GM12878 (cell line): ENCODE measurements at regions not wholly inside any gene's neighbourhood (a gene's known extent, or its start where the extent isn't known, plus 50 kb on each side); places are given as distances from the start of the nearest gene placed in this dataset.

Source experiments
- ATAC-seq: fragments of 200-7000 bp; cut with Tn5 transposase; 3 replicates; pipeline ENCODE4 v1.9.1; 2020; ENCODE audit warnings: mild to moderate bottlenecking, moderate library complexity
- BruUV-seq: library from RNA; stranded (reverse); fragments of 400-500 nt; replicated peaks from 2 replicates; lab custom pipeline; 2021; lab: Mats Ljungman, UMichigan
- CTCF ChIA-PET: fragments of 300-600 bp; sonication (Branson Sonifier 250); formaldehyde crosslinking; extraction: SDS; loops from one replicate; lab custom pipeline; 2021; ENCODE audit warnings: inconsistent platforms; lab: Yijun Ruan, JAX
- POLR2A ChIA-PET: fragments of 350-600 bp; formaldehyde crosslinking; extraction: SDS; loops from one replicate; lab custom pipeline; 2021; ENCODE audit warnings: inconsistent platforms; lab: Charles Lee
- RAD21 ChIA-PET: fragments of 300-600 bp; sonication (Branson Sonifier 250); formaldehyde crosslinking; loops from one replicate; lab custom pipeline; 2023; ENCODE audit warnings: antibody characterized with exemption; ENCODE audit not compliant: unreplicated experiment; lab: Charles Lee
- SMC1A ChIA-PET: fragments of 300-600 bp; sonication (Branson Sonifier 250); formaldehyde crosslinking; loops from one replicate; lab custom pipeline; 2023; ENCODE audit not compliant: unreplicated experiment, uncharacterized antibody; lab: Charles Lee
- DNase-seq: peaks from one replicate; pipeline ENCODE4 v3.0.0-alpha.2; 2011; ENCODE audit warnings: low read depth, low spot score
- FAIRE-seq: peaks from 3 replicates; lab custom pipeline; 2011; peaks lifted over from hg19 to GRCh38; lab: Jason Lieb, UNC
- H2AFZ ChIP-seq: 2 replicates; pipeline ENCODE4 v1.6.0; 2011; ENCODE audit warnings: low read depth, low read length, control low read depth; ENCODE audit not compliant: control insufficient read depth
- H3K27ac ChIP-seq: 2 replicates; pipeline ENCODE4 v1.5.1; 2011; ENCODE audit warnings: control low read depth; ENCODE audit not compliant: control insufficient read depth, insufficient read depth
- H3K27me3 ChIP-seq, 2 experiments: replicated peaks in 1 of 2; 2 replicates each; pipeline versions ENCODE4 v1.6.0 to v1.6.1; 2011; ENCODE audit warnings: low read length in 1 of 2; ENCODE audit not compliant: control insufficient read depth in 2 of 2, insufficient read depth in 2 of 2
- H3K36me3 ChIP-seq, 2 experiments: 2 replicates each; pipeline ENCODE4 v1.5.1; 2011; ENCODE audit warnings: low read length in 1 of 2; ENCODE audit not compliant: control insufficient read depth in 2 of 2, insufficient read depth in 2 of 2
- H3K4me1 ChIP-seq: 2 replicates; pipeline ENCODE4 v1.6.1; 2011; ENCODE audit warnings: mild to moderate bottlenecking, low read length, moderate library complexity, mixed read lengths; ENCODE audit not compliant: control insufficient read depth, insufficient read depth
- H3K4me2 ChIP-seq: 2 replicates; pipeline ENCODE4 v1.6.0; 2011; ENCODE audit warnings: control low read depth; ENCODE audit not compliant: control insufficient read depth, insufficient read depth
- H3K4me3 ChIP-seq: fragments of 200-600 bp; sonication (generic); 2 replicates; pipeline ENCODE4 v1.5.1; 2016
- H3K79me2 ChIP-seq: 2 replicates; pipeline ENCODE4 v1.6.0; 2011; ENCODE audit warnings: low read length; ENCODE audit not compliant: control insufficient read depth, insufficient read depth
- H3K9ac ChIP-seq: 2 replicates; pipeline ENCODE4 v1.8.0; 2011; ENCODE audit warnings: low read length, control low read depth, mixed read lengths; ENCODE audit not compliant: control insufficient read depth, insufficient read depth
- H3K9me3 ChIP-seq: replicated peaks from 3 replicates; pipeline ENCODE4 v1.5.1; 2011; ENCODE audit warnings: mild to moderate bottlenecking, low read length; ENCODE audit not compliant: control insufficient read depth, insufficient read depth
- H4K20me1 ChIP-seq: 2 replicates; pipeline ENCODE4 v1.6.0; 2011; ENCODE audit not compliant: control insufficient read depth, insufficient read depth
- CBX5 ChIP-seq: sonication (generic); IDR thresholded peaks from 2 replicates; pipeline ENCODE4 v1.6.1; 2016; ENCODE audit warnings: low read depth, moderate library complexity, mild to moderate bottlenecking, inconsistent platforms
- CEBPB ChIP-seq, 2 experiments: fragments of 150-350 bp in 1 of 2; IDR thresholded peaks; 2 replicates each; pipeline ENCODE4 v1.6.1; 2012 to 2014; ENCODE audit warnings: low read depth in 2 of 2, low read length in 2 of 2, borderline replicate concordance in 1 of 2, inconsistent platforms in 1 of 2
- CEBPZ ChIP-seq: fragments of 150-350 bp; IDR thresholded peaks from 2 replicates; pipeline ENCODE4 v1.6.1; 2016; ENCODE audit warnings: low read depth, low read length
- EP300 ChIP-seq, 2 experiments: fragments of 150-350 bp in 1 of 2; IDR thresholded peaks; 2 replicates each; pipeline ENCODE4 v1.6.1; 2011 to 2012; ENCODE audit warnings: low read depth in 2 of 2, low read length in 2 of 2, borderline replicate concordance in 1 of 2, improper control_type of control experiment in 1 of 2, inconsistent platforms in 1 of 2; ENCODE audit not compliant: control insufficient read depth in 1 of 2
- FOS ChIP-seq: IDR thresholded peaks from 3 replicates; pipeline ENCODE4 v1.6.1; 2011; ENCODE audit warnings: borderline replicate concordance; ENCODE audit not compliant: insufficient read length; ENCODE audit errors: extremely low read depth
- FOXK2 ChIP-seq: fragments of 450-650 bp; IDR thresholded peaks from 2 replicates; pipeline ENCODE4 v1.6.1; 2017; ENCODE audit warnings: mild to moderate bottlenecking, moderate library complexity
- HDGF ChIP-seq: fragments of 450-650 bp; IDR thresholded peaks from 2 replicates; pipeline ENCODE4 v1.6.1; 2016; ENCODE audit warnings: antibody characterized with exemption
- IRF4 ChIP-seq: IDR thresholded peaks from 2 replicates; pipeline ENCODE4 v1.6.1; 2011; ENCODE audit warnings: low read depth, low read length
- JUNB ChIP-seq: IDR thresholded peaks from 2 replicates; pipeline ENCODE4 v1.6.1; 2016; ENCODE audit warnings: antibody characterized with exemption, mild to moderate bottlenecking
- KDM1A ChIP-seq: fragments of 200-600 bp; sonication (generic); IDR thresholded peaks from 2 replicates; pipeline ENCODE4 v1.6.1; 2016; ENCODE audit warnings: borderline replicate concordance
- MYC ChIP-seq: IDR thresholded peaks from 2 replicates; pipeline ENCODE4 v1.6.1; 2011; ENCODE audit warnings: mild to moderate bottlenecking, low read length, moderate library complexity, inconsistent platforms; ENCODE audit not compliant: insufficient read depth, insufficient replicate concordance, insufficient read length, severe bottlenecking
- NFIC ChIP-seq: IDR thresholded peaks from 2 replicates; pipeline ENCODE4 v1.6.1; 2012; ENCODE audit warnings: low read depth, mild to moderate bottlenecking, inconsistent platforms, low read length, moderate library complexity
- RELB ChIP-seq: fragments of 450-650 bp; IDR thresholded peaks from 2 replicates; pipeline ENCODE4 v1.6.1; 2017; ENCODE audit warnings: low read depth, mild to moderate bottlenecking, moderate library complexity
- TCF12 ChIP-seq: IDR thresholded peaks from 2 replicates; pipeline ENCODE4 v1.6.1; 2011; ENCODE audit warnings: low read depth, mild to moderate bottlenecking, low read length
- TCF7 ChIP-seq: IDR thresholded peaks from 2 replicates; pipeline ENCODE4 v1.6.1; 2014; ENCODE audit warnings: antibody characterized with exemption, borderline replicate concordance
- ZNF24 ChIP-seq: fragments of 450-650 bp; IDR thresholded peaks from 2 replicates; pipeline ENCODE4 v1.6.1; 2017; ENCODE audit warnings: antibody characterized with exemption, mild to moderate bottlenecking
- ZZZ3 ChIP-seq: IDR thresholded peaks from 2 replicates; pipeline ENCODE4 v1.6.1; 2011; ENCODE audit warnings: low read depth; ENCODE audit not compliant: control insufficient read depth, insufficient read length
- in situ Hi-C: fragments of 300-500 bp; cut with MboI; formaldehyde crosslinking; loops from 9 replicates; pipeline ENCODE4 v1.14.3; 2018; ENCODE audit warnings: mixed read lengths
- intact Hi-C: fragments of 100-400 bp; cut with micrococcal nuclease; formaldehyde crosslinking; loops from one replicate; pipeline ENCODE4 v1.14.2; 2022; ENCODE audit not compliant: unreplicated experiment
- TF ChIP-seq, protein P1 (sequence below): IDR thresholded peaks from 2 replicates; pipeline ENCODE4 v1.6.1; 2011; ENCODE audit warnings: low read depth, mild to moderate bottlenecking, low read length, moderate library complexity, borderline replicate concordance; ENCODE audit errors: extremely low read depth

DNA sequence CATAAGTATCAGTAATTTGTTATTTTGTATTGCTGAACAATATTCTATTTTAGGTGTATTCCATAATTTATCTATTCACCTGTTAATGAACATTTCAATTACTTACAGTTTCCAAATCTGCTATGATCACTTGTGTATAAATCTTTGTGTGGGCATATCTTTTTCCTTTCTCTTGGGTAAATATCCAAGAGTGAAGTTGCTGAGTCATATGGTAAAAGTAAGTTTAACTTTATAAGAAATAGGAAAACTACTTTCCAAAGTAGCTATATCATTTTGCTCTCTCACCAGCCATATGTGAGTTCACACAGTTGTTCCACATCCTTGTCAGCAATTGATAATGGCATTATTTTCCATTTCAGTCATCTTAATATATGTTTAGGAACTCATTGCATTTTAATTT is 66.6 kb upstream of the KITLG start:
- no peaks in the 10 kb centered on the region for H3K4me1 ChIP-seq
- in situ Hi-C loops: no loop called here
- H4K20me1 ChIP-seq: no peaks in the 10 kb centered on the region
- no peak for TF ChIP-seq FOS
- no peak for TF ChIP-seq RELB
- TF ChIP-seq CEBPZ: no peak
- no peak for TF ChIP-seq TCF12
- no peak for TF ChIP-seq CEBPB (IDR thresholded peaks at IDR 0.05; ENCODE audit: borderline replicate concordance in 1 of 2, low read depth in 2 of 2, low read length in 2 of 2)
- no peak for TF ChIP-seq TCF7
- no peak for TF ChIP-seq FOXK2
- TF ChIP-seq IRF4: no peak
- TF ChIP-seq, protein P1, sequence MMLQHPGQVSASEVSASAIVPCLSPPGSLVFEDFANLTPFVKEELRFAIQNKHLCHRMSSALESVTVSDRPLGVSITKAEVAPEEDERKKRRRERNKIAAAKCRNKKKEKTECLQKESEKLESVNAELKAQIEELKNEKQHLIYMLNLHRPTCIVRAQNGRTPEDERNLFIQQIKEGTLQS: no peak
- TF ChIP-seq MYC: no peak
- no peak for TF ChIP-seq HDGF
- TF ChIP-seq ZNF24: no peak
- TF ChIP-seq EP300 (IDR thresholded peaks at IDR 0.05; ENCODE audit: borderline replicate concordance in 1 of 2, control insufficient read depth in 1 of 2, low read depth in 2 of 2, low read length in 2 of 2): no peak
- no peak for TF ChIP-seq KDM1A
- no peak for TF ChIP-seq CBX5
- TF ChIP-seq ZZZ3: no peak
- no peak for TF ChIP-seq NFIC
- no peak for TF ChIP-seq JUNB
- TF ChIP-seq, all 136 proteins: peak for 0
- Histone ChIP-seq H3K9ac (no peak overlapping the region), H3K27me3 (no peaks in the 10 kb centered on the region), H3K36me3 (no peaks in the 10 kb centered on the region), H3K4me3 (no peak overlapping the region), H3K4me2 (no peak overlapping the region), H2AFZ (no peak overlapping the region), H3K79me2 (no peaks in the 10 kb centered on the region), H3K27ac (no peak overlapping the region), H3K9me3 (no peaks in the 10 kb centered on the region)
- ChIA-PET CTCF (no interaction called here), RAD21 (no interaction called here), POLR2A (no interaction called here), SMC1A (no interaction called here)
- FAIRE-seq: no peak
- intact Hi-C loops: no loop called here
- no peak for DNase-seq
- no TSS peak for BruUV-seq
- ATAC-seq: no peak
